ENCODE measurements at regions not wholly inside any gene's neighbourhood (a gene's known extent, or its start where the extent isn't known, plus 50 kb on each side); places are given as distances from the start of the nearest gene placed in this dataset.

- TF ChIP-seq ZNF425 (CRISPR knock-in tag; conservative IDR thresholded peaks at IDR 0.05), result no peak
- TF ChIP-seq GTF2I (CRISPR knock-in tag; conservative IDR thresholded peaks at IDR 0.05), result no peak
- no peak for TF ChIP-seq CTCF (IDR thresholded peaks at IDR 0.05)
- TF ChIP-seq JAZF1 (CRISPR knock-in tag; IDR thresholded peaks at IDR 0.05), result no peak
Measured at GRCh38 chr13:63085851-63086250, 1670.2 kb upstream of the PCDH20 start (continued).

GRCh38 chr13:63081400-63082014 lies 1665.9 kb upstream of the PCDH20 start:
- H3K27ac Mint-ChIP-seq, result no peak overlapping the region
- CTCF ChIA-PET, result interaction anchor here (0.7 kb wide), 1 partner anchor 570 kb away, joined by 5 read pairs; no protein-coding TSS in a partner anchor
- H3K4me3 Mint-ChIP-seq, result no peak overlapping the region
- H3K27me3 Mint-ChIP-seq (ENCODE audit: low read depth), result no peaks in the 10 kb centered on the region
- peaks cover 10% of the 10 kb centered on the region for H3K36me3 Mint-ChIP-seq
- H3K4me1 Mint-ChIP-seq, result peaks cover 4% of the 10 kb centered on the region; the same call in 1 of the 2 replicates
- H3K9me3 Mint-ChIP-seq, result peaks cover 31% of the 10 kb centered on the region
- ATAC-seq (no peak), DNase-seq (ENCODE audit: low spot score) (no peak)
- POLR2A ChIA-PET, result no interaction called here
- TF ChIP-seq ZNF416 (CRISPR knock-in tag; IDR thresholded peaks at IDR 0.05), result no peak
- TF ChIP-seq NFYB (CRISPR knock-in tag; conservative IDR thresholded peaks at IDR 0.05; ENCODE audit: low read depth), result no peak
- TF ChIP-seq ELF4 (CRISPR knock-in tag; IDR thresholded peaks at IDR 0.05; ENCODE audit: low read depth), result no peak
- TF ChIP-seq ZNF425 (CRISPR knock-in tag; conservative IDR thresholded peaks at IDR 0.05), result no peak
- no peak for TF ChIP-seq SMAD4 (CRISPR knock-in tag; IDR thresholded peaks at IDR 0.05)
- no peak for TF ChIP-seq ZNF396 (CRISPR knock-in tag; IDR thresholded peaks at IDR 0.05; ENCODE audit: borderline replicate concordance)
- no peak for TF ChIP-seq RELA (CRISPR knock-in tag; IDR thresholded peaks at IDR 0.05; ENCODE audit: borderline replicate concordance)
- no peak for TF ChIP-seq PREB (CRISPR knock-in tag; IDR thresholded peaks at IDR 0.05; ENCODE audit: borderline replicate concordance)
- no peak for TF ChIP-seq CREM (CRISPR knock-in tag; IDR thresholded peaks at IDR 0.05)
- TF ChIP-seq ARID4B (CRISPR knock-in tag; IDR thresholded peaks at IDR 0.05; ENCODE audit: borderline replicate concordance), result no peak
- no peak for TF ChIP-seq ESRRA (CRISPR knock-in tag; IDR thresholded peaks at IDR 0.05; ENCODE audit: borderline replicate concordance)
- no peak for TF ChIP-seq FOXP1 (CRISPR knock-in tag; IDR thresholded peaks at IDR 0.05; ENCODE audit: borderline replicate concordance)
- TF ChIP-seq TEAD4 (CRISPR knock-in tag; IDR thresholded peaks at IDR 0.05), result no peak
- TF ChIP-seq RORB (CRISPR knock-in tag; IDR thresholded peaks at IDR 0.05), result no peak
- no peak for TF ChIP-seq ZNF671 (CRISPR knock-in tag; IDR thresholded peaks at IDR 0.05)
- TF ChIP-seq ATF6 (CRISPR knock-in tag; IDR thresholded peaks at IDR 0.05), result no peak
